Endothelial cell of umbilical vein (primary cell): ENCODE measurements at regions not wholly inside any gene's neighbourhood (a gene's known extent, or its start where the extent isn't known, plus 50 kb on each side); places are given as distances from the start of the nearest gene placed in this dataset.

Experiments
- BruUV-seq: library from RNA; stranded (reverse); fragments of 400-500 nt; replicated peaks from 2 replicates; lab custom pipeline; 2021; lab: Mats Ljungman, UMichigan
- CTCF ChIA-PET: fragments of 300-600, 350-600 bp; sonication (Branson Sonifier 250); formaldehyde crosslinking; loops from one replicate; lab custom pipeline; 2021; ENCODE audit warnings: antibody characterized with exemption, inconsistent platforms; lab: Charles Lee
- POLR2A ChIA-PET: fragments of 300-600, 350-600 bp; sonication (Branson Sonifier 250); formaldehyde crosslinking; loops from one replicate; lab custom pipeline; 2021; ENCODE audit warnings: antibody characterized with exemption, inconsistent platforms; lab: Charles Lee
- DNase-seq: peaks from one replicate; pipeline ENCODE4 v3.0.0-alpha.2; 2011; ENCODE audit warnings: low read depth, low spot score
- FAIRE-seq: peaks from 2 replicates; lab custom pipeline; 2011; peaks lifted over from hg19 to GRCh38; lab: Jason Lieb, UNC
- H2AFZ ChIP-seq: 2 replicates; pipeline ENCODE4 v1.6.0; 2012; ENCODE audit warnings: low read depth, low read length, control low read depth, inconsistent platforms
- H3K27ac ChIP-seq: 2 replicates; pipeline ENCODE4 v1.5.1; 2011; ENCODE audit warnings: low read depth, mild to moderate bottlenecking, control low read depth, low read length, moderate library complexity; ENCODE audit not compliant: insufficient read depth
- H3K27me3 ChIP-seq, 2 experiments: 2 replicates each; pipeline versions ENCODE4 v1.6.0 to v1.6.1; 2011; ENCODE audit warnings: low read length in 2 of 2, mixed read lengths in 1 of 2; ENCODE audit not compliant: control insufficient read depth in 2 of 2, insufficient read depth in 2 of 2
- H3K36me3 ChIP-seq, 2 experiments: 2 replicates in 1 of 2; 3 replicates in 1 of 2; pipeline ENCODE4 v1.5.1; 2011; ENCODE audit warnings: low read length in 2 of 2, mild to moderate bottlenecking in 1 of 2, moderate library complexity in 1 of 2; ENCODE audit not compliant: control insufficient read depth in 2 of 2, insufficient read depth in 2 of 2; ENCODE audit errors: extremely low read depth in 1 of 2
- H3K4me1 ChIP-seq: 3 replicates; pipeline ENCODE4 v1.5.1; 2011; ENCODE audit warnings: mild to moderate bottlenecking, low read length; ENCODE audit not compliant: control insufficient read depth, insufficient read depth; ENCODE audit errors: extremely low read depth
- H3K4me2 ChIP-seq: 2 replicates; pipeline ENCODE4 v1.6.1; 2011; ENCODE audit warnings: low read length, control low read depth, mixed read lengths; ENCODE audit not compliant: insufficient read depth
- H3K4me3 ChIP-seq, 3 experiments: fragments of 200-600 bp in 1 of 3; sonication (generic), shearing (Covaris generic) in 1 of 3; replicated peaks in 1 of 3; 2 replicates each; pipeline ENCODE4 v1.5.1; 2011 to 2016; ENCODE audit warnings: control low read depth in 3 of 3, low read length in 3 of 3, mild to moderate bottlenecking in 2 of 3, inconsistent platforms in 1 of 3, low read depth in 1 of 3, moderate library complexity in 1 of 3; ENCODE audit not compliant: insufficient read depth in 1 of 3
- H3K79me2 ChIP-seq: 2 replicates; pipeline ENCODE4 v1.6.0; 2012; ENCODE audit warnings: low read length, inconsistent platforms; ENCODE audit not compliant: control insufficient read depth, insufficient read depth
- H3K9ac ChIP-seq: replicated peaks from 2 replicates; pipeline ENCODE3; 2011; ENCODE audit warnings: low read length, control low read depth; ENCODE audit not compliant: insufficient read depth; ENCODE audit errors: extremely low read depth
- H3K9me1 ChIP-seq: replicated peaks from 3 replicates; pipeline ENCODE4 v1.6.0; 2011; ENCODE audit warnings: mild to moderate bottlenecking, low read length; ENCODE audit not compliant: control insufficient read depth, insufficient read depth; ENCODE audit errors: extremely low read depth
- H3K9me3 ChIP-seq: replicated peaks from 2 replicates; pipeline ENCODE4 v1.5.1; 2012; ENCODE audit warnings: low read length, inconsistent platforms; ENCODE audit not compliant: control insufficient read depth, insufficient read depth
- H4K20me1 ChIP-seq: replicated peaks from 2 replicates; pipeline ENCODE3; 2011; ENCODE audit warnings: mild to moderate bottlenecking, low read length; ENCODE audit not compliant: control insufficient read depth, insufficient read depth; ENCODE audit errors: extremely low read depth
- CTCF ChIP-seq, 2 donors: IDR thresholded peaks; 1 replicate in 1 of 2; 2 replicates in 1 of 2; pipeline ENCODE4 v1.5.1; 2011; ENCODE audit warnings: low read length in 2 of 2, mild to moderate bottlenecking in 2 of 2, moderate library complexity in 2 of 2, control low read depth in 1 of 2, inconsistent platforms in 1 of 2, low read depth in 1 of 2; ENCODE audit not compliant: insufficient read depth in 1 of 2; ENCODE audit errors: extremely low read depth in 1 of 2
- EZH2 ChIP-seq: IDR thresholded peaks from 2 replicates; pipeline ENCODE4 v1.6.1; 2012; ENCODE audit warnings: borderline replicate concordance, low read depth, mild to moderate bottlenecking, moderate library complexity, low read length, inconsistent platforms; ENCODE audit not compliant: severe bottlenecking
- FOS ChIP-seq: IDR thresholded peaks from 2 replicates; pipeline ENCODE4 v1.6.1; 2011; ENCODE audit warnings: mild to moderate bottlenecking, low read length, moderate library complexity, borderline replicate concordance; ENCODE audit not compliant: insufficient read depth
- GATA2 ChIP-seq: IDR thresholded peaks from 2 replicates; pipeline ENCODE4 v1.7.0; 2011; ENCODE audit warnings: low read depth, mild to moderate bottlenecking, moderate library complexity, mixed read lengths, low read length; ENCODE audit not compliant: insufficient read length, insufficient read depth
- JUN ChIP-seq: IDR thresholded peaks from 2 replicates; pipeline ENCODE4 v1.6.1; 2011; ENCODE audit warnings: borderline replicate concordance, low read depth; ENCODE audit not compliant: insufficient read length, insufficient read depth
- MAX ChIP-seq: IDR thresholded peaks from 2 replicates; pipeline ENCODE4 v1.6.1; 2011; ENCODE audit not compliant: insufficient read depth, insufficient read length
- MYC ChIP-seq: IDR thresholded peaks from one replicate; pipeline ENCODE4 v1.6.1; 2011; ENCODE audit warnings: mild to moderate bottlenecking, low read depth, low read length
- POLR2A ChIP-seq: IDR thresholded peaks from 2 replicates; pipeline ENCODE4 v1.6.1; 2012; ENCODE audit warnings: low read depth, mild to moderate bottlenecking, control low read depth, low read length
- POLR2AphosphoS5 ChIP-seq: IDR thresholded peaks from 2 replicates; pipeline ENCODE4 v1.6.1; 2012; ENCODE audit warnings: low read depth, mild to moderate bottlenecking, control low read depth, low read length, moderate library complexity; ENCODE audit not compliant: insufficient read depth
- dilution Hi-C: fragments of 300-500 bp; cut with MboI; formaldehyde crosslinking; loops from one replicate; pipeline ENCODE4 v1.15.0; 2019; ENCODE audit warnings: low sequenced_read_pairs; ENCODE audit not compliant: extremely low pct_ligation_motif_present
- intact Hi-C: fragments of 100-400 bp; cut with micrococcal nuclease; formaldehyde crosslinking; loops from one replicate; pipeline ENCODE4 v1.10.0; 2022

GRCh38 chr2:52428224-52428623 is 1339.4 kb upstream of the CHAC2 start:
- Histone ChIP-seq H4K20me1 (no peaks in the 10 kb centered on the region), H3K4me3 (no peak overlapping the region), H3K36me3 (no peaks in the 10 kb centered on the region), H3K27me3 (no peaks in the 10 kb centered on the region), H3K79me2 (no peaks in the 10 kb centered on the region), H3K9me1 (no peaks in the 10 kb centered on the region), H3K4me2 (no peak overlapping the region), H3K9me3 (no peaks in the 10 kb centered on the region), H3K9ac (no peak overlapping the region), H3K4me1 (no peaks in the 10 kb centered on the region), H2AFZ (no peak overlapping the region), H3K27ac (no peak overlapping the region)
- BruUV-seq: no TSS peak
- intact Hi-C loops (no loop called here), dilution Hi-C loops (no loop called here)
- ChIA-PET POLR2A (no interaction called here), CTCF (no interaction called here)
- no peak for FAIRE-seq
- no peak for DNase-seq
- TF ChIP-seq MAX (no peak), POLR2AphosphoS5 (no peak), CTCF (IDR thresholded peaks at IDR 0.05; ENCODE audit: extremely low read depth in 1 of 2, insufficient read depth in 1 of 2, low read depth in 1 of 2, low read length in 2 of 2) (no peak), FOS (no peak), MYC (no peak)

- Histone ChIP-seq H3K9me3 (no peaks in the 10 kb centered on the region), H3K4me3 (no peak overlapping the region), H3K9ac (no peak overlapping the region), H3K4me1 (no peaks in the 10 kb centered on the region), H3K27me3 (no peaks in the 10 kb centered on the region), H3K4me2 (no peak overlapping the region), H3K27ac (no peak overlapping the region), H3K79me2 (no peaks in the 10 kb centered on the region), H2AFZ (no peak overlapping the region), H4K20me1 (no peaks in the 10 kb centered on the region), H3K36me3 (no peaks in the 10 kb centered on the region), H3K9me1 (no peaks in the 10 kb centered on the region)
- CTCF ChIA-PET: no interaction called here
- TF ChIP-seq MAX: no peak
- TF ChIP-seq JUN: no peak
- no peak for TF ChIP-seq MYC
- no peak for TF ChIP-seq POLR2A
- no peak for TF ChIP-seq POLR2AphosphoS5
- TF ChIP-seq CTCF (IDR thresholded peaks at IDR 0.05; ENCODE audit: extremely low read depth in 1 of 2, insufficient read depth in 1 of 2, low read depth in 1 of 2, low read length in 2 of 2): no peak
- TF ChIP-seq EZH2: no peak
- TF ChIP-seq FOS: no peak
- no peak for TF ChIP-seq GATA2
- DNase-seq: no peak
- POLR2A ChIA-PET: no interaction called here
- FAIRE-seq: no peak
- dilution Hi-C loops: no loop called here
- intact Hi-C loops: no loop called here
- BruUV-seq: no TSS peak
These were observed 1343.9 kb upstream of the CHAC2 start for GRCh38 chr2:52423655-52424054.
